K562 (cell line): ENCODE measurements at regions not wholly inside any gene's neighbourhood (a gene's known extent, or its start where the extent isn't known, plus 50 kb on each side); places are given as distances from the start of the nearest gene placed in this dataset.

Experiments
- ATAC-seq: fragments of 200-7000 bp; cut with Tn5 transposase; 3 replicates; pipeline ENCODE4 v1.9.1; 2020; ENCODE audit warnings: moderate library complexity
- BruUV-seq: library from RNA; stranded (reverse); fragments of 400-500 nt; replicated peaks from 2 replicates; lab custom pipeline; 2021; lab: Mats Ljungman, UMichigan
- CTCF ChIA-PET: fragments of 300-600 bp; formaldehyde crosslinking; extraction: SDS; loops from one replicate; lab custom pipeline; 2021; ENCODE audit warnings: low intra/inter-chr PET ratio; lab: Yijun Ruan, JAX
- POLR2A ChIA-PET: fragments of 300-600, 350-650 bp; sonication (Branson Sonifier 250); formaldehyde crosslinking; extraction: SDS; loops from one replicate; lab custom pipeline; 2021; ENCODE audit warnings: antibody characterized with exemption, inconsistent platforms; lab: Yijun Ruan, JAX
- DNase-seq, 4 experiments: peaks; one replicate each; pipeline versions ENCODE4 v3.0.0 to v3.0.0-alpha.2; 2011 to 2018; ENCODE audit warnings: low spot score in 3 of 4, mixed read lengths in 3 of 4; ENCODE audit errors: extremely low read depth in 1 of 4
- FAIRE-seq: peaks from 2 replicates; lab custom pipeline; 2011; peaks lifted over from hg19 to GRCh38; lab: Jason Lieb, UNC
- H2AFZ ChIP-seq: 2 replicates; pipeline ENCODE4 v1.6.0; 2011; ENCODE audit warnings: low read depth, low read length, control low read depth, inconsistent platforms
- H3K27ac ChIP-seq: fragments of 200-600 bp; 3 replicates; pipeline ENCODE4 v1.8.0; 2011; ENCODE audit warnings: low read depth, mild to moderate bottlenecking, control low read depth, inconsistent platforms, low read length, moderate library complexity, mixed read lengths; ENCODE audit errors: extremely low read depth
- H3K27me3 ChIP-seq, 2 experiments: fragments of 300-600 bp in 1 of 2; 2 replicates in 1 of 2; 3 replicates in 1 of 2; pipeline versions ENCODE4 v1.6.0 to v1.8.0; 2011; ENCODE audit warnings: inconsistent platforms in 2 of 2, low read length in 2 of 2, mild to moderate bottlenecking in 1 of 2, mixed read lengths in 1 of 2, moderate library complexity in 1 of 2; ENCODE audit not compliant: control insufficient read depth in 2 of 2, insufficient read depth in 2 of 2
- H3K36me3 ChIP-seq: fragments of 300-600 bp; 3 replicates; pipeline ENCODE4 v1.8.0; 2011; ENCODE audit warnings: mild to moderate bottlenecking, low read length, inconsistent platforms; ENCODE audit not compliant: control insufficient read depth, insufficient read depth
- H3K4me1 ChIP-seq, 2 experiments: fragments of 200-600 bp in 1 of 2; replicated peaks in 1 of 2; 2 replicates in 1 of 2; 3 replicates in 1 of 2; pipeline versions ENCODE4 v1.5.1 to v1.8.0; 2011; ENCODE audit warnings: inconsistent platforms in 2 of 2, low read length in 2 of 2, mild to moderate bottlenecking in 1 of 2, mixed read lengths in 1 of 2, moderate library complexity in 1 of 2; ENCODE audit not compliant: control insufficient read depth in 2 of 2, insufficient read depth in 2 of 2
- H3K4me2 ChIP-seq: 2 replicates; pipeline ENCODE4 v1.6.1; 2011; ENCODE audit warnings: low read length, control low read depth, inconsistent platforms, mixed read lengths; ENCODE audit not compliant: insufficient read depth
- H3K4me3 ChIP-seq: fragments of 200-600 bp; sonication (generic), shearing (Covaris generic); 2 replicates; pipeline ENCODE4 v1.5.1; 2016; ENCODE audit warnings: control low read depth, inconsistent platforms
- H3K79me2 ChIP-seq: fragments of 200-600 bp; 3 replicates; pipeline ENCODE4 v1.8.0; 2011; ENCODE audit warnings: low read length, inconsistent platforms; ENCODE audit not compliant: control insufficient read depth, insufficient read depth
- H3K9ac ChIP-seq, 2 experiments: 2 replicates each; pipeline versions ENCODE4 v1.6.0 to v1.6.1; 2011; ENCODE audit warnings: low read depth in 2 of 2, low read length in 2 of 2, control low read depth in 1 of 2, inconsistent platforms in 1 of 2, mild to moderate bottlenecking in 1 of 2, mixed read lengths in 1 of 2; ENCODE audit not compliant: insufficient read depth in 1 of 2
- H3K9me1 ChIP-seq: one replicate; pipeline ENCODE4 v1.6.0; 2011; ENCODE audit warnings: inconsistent platforms, mild to moderate bottlenecking, low read length, moderate library complexity; ENCODE audit not compliant: control insufficient read depth, insufficient read depth
- H3K9me3 ChIP-seq: replicated peaks from 2 replicates; pipeline ENCODE4 v1.5.1; 2011; ENCODE audit warnings: low read depth, low read length, inconsistent platforms; ENCODE audit not compliant: control insufficient read depth, insufficient read depth
- H4K20me1 ChIP-seq: replicated peaks from 2 replicates; pipeline ENCODE4 v1.6.1; 2011; ENCODE audit warnings: low read length, inconsistent platforms, mixed read lengths; ENCODE audit not compliant: control insufficient read depth, insufficient read depth
- EWSR1 ChIP-seq: fragments of 450-650 bp; IDR thresholded peaks from 2 replicates; pipeline ENCODE4 v1.6.1; 2018; ENCODE audit warnings: borderline replicate concordance, mild to moderate bottlenecking, low read depth, moderate library complexity; ENCODE audit not compliant: partially characterized antibody
- MEIS2 ChIP-seq: fragments of 450-650 bp; IDR thresholded peaks from 2 replicates; pipeline ENCODE4 v1.6.1; 2014; ENCODE audit warnings: mild to moderate bottlenecking; ENCODE audit not compliant: partially characterized antibody
- MTA1 ChIP-seq: fragments of 450-650 bp; IDR thresholded peaks from 2 replicates; pipeline ENCODE4 v1.6.1; 2017; ENCODE audit warnings: borderline replicate concordance
- RFX5 ChIP-seq: IDR thresholded peaks from 2 replicates; pipeline ENCODE4 v1.6.1; 2011; ENCODE audit warnings: low read depth, mild to moderate bottlenecking, improper control_type of control experiment, low read length
- STAT5B ChIP-seq: fragments of 250-450 bp; sonication (Bioruptor Pico); IDR thresholded peaks from 2 replicates; pipeline ENCODE4 v1.8.0; 2021; ENCODE audit warnings: mild to moderate bottlenecking, inconsistent platforms
- ZNF583 ChIP-seq: fragments of 250-450 bp; sonication (Bioruptor Pico); IDR thresholded peaks from 2 replicates; pipeline ENCODE4 v1.4.0; 2020
- WGBS: fragments of 100-300 bp; shearing (Covaris generic); methylation state at CpG from one replicate; pipeline ENCODE4 v1.1.6; 2016; ENCODE audit warnings: low coverage, mixed read lengths; ENCODE audit not compliant: insufficient coverage; ENCODE audit errors: missing lambda C conversion rate; 5-methylcytosine and 5-hydroxymethylcytosine counted together
- in situ Hi-C: fragments of 300-500 bp; cut with MboI; formaldehyde crosslinking; loops from 4 replicates; pipeline ENCODE4 v1.15.0; 2018; ENCODE audit warnings: inconsistent platforms, mixed read lengths
- intact Hi-C: fragments of 100-400 bp; cut with micrococcal nuclease; formaldehyde crosslinking; loops from 2 replicates; pipeline ENCODE4 v1.14.2; 2022
- TF ChIP-seq, protein P1 (sequence below): sonication (generic); IDR thresholded peaks from 2 replicates; pipeline ENCODE4 v1.6.1; 2016
- TF ChIP-seq, protein P2 (sequence below): fragments of 450-650 bp; IDR thresholded peaks from 2 replicates; pipeline ENCODE4 v1.6.1; 2016; ENCODE audit warnings: low read depth, mild to moderate bottlenecking, moderate library complexity

DNA sequence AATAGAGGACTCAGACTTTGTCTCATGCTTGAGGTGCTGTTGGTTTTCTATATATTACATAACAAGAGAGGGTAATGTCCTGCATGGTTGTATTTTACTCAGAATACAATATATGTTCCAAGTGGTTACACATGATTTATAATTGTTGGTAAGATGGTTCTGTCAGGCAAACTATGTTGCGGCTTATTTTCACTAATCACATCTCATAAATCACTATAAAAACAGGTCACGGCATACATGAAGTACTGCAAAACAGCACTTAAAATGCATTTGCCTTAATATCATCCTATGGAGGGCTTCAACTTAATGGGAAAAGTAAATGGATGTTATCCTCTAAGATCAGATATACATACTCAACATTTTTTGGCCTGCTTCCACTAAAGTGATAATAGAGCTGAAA lies 246.0 kb upstream of the ARSJ start:
- no peak for FAIRE-seq
- Histone ChIP-seq H2AFZ (no peak overlapping the region), H3K79me2 (no peaks in the 10 kb centered on the region), H4K20me1 (no peaks in the 10 kb centered on the region), H3K36me3 (no peaks in the 10 kb centered on the region), H3K27me3 (no peaks in the 10 kb centered on the region), H3K9ac (no peak overlapping the region), H3K4me2 (no peak overlapping the region), H3K27ac (no peak overlapping the region), H3K9me1 (no peaks in the 10 kb centered on the region), H3K4me1 (no peaks in the 10 kb centered on the region), H3K9me3 (no peaks in the 10 kb centered on the region), H3K4me3 (no peak overlapping the region)
- ChIA-PET POLR2A (no interaction called here), CTCF (no interaction called here)
- DNase-seq, result no peak
- TF ChIP-seq MEIS2 (no peak), EWSR1 (no peak), ZNF583 (CRISPR knock-in tag) (no peak), RFX5 (no peak), STAT5B (CRISPR knock-in tag) (no peak), MTA1 (no peak)
- TF ChIP-seq, protein P1, sequence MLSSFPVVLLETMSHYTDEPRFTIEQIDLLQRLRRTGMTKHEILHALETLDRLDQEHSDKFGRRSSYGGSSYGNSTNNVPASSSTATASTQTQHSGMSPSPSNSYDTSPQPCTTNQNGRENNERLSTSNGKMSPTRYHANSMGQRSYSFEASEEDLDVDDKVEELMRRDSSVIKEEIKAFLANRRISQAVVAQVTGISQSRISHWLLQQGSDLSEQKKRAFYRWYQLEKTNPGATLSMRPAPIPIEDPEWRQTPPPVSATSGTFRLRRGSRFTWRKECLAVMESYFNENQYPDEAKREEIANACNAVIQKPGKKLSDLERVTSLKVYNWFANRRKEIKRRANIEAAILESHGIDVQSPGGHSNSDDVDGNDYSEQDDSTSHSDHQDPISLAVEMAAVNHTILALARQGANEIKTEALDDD, result no peak
- TF ChIP-seq, protein P2, sequence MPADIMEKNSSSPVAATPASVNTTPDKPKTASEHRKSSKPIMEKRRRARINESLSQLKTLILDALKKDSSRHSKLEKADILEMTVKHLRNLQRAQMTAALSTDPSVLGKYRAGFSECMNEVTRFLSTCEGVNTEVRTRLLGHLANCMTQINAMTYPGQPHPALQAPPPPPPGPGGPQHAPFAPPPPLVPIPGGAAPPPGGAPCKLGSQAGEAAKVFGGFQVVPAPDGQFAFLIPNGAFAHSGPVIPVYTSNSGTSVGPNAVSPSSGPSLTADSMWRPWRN, result no peak
- in situ Hi-C loops (no loop called here), intact Hi-C loops (no loop called here)
- BruUV-seq, result no TSS peak
- WGBS, result 0% methylated on average over 2 of the region's 2 CpGs
- ATAC-seq, result no peak
